DMS 273 (cell line): ENCODE measurements at regions not wholly inside any gene's neighbourhood (a gene's known extent, or its start where the extent isn't known, plus 50 kb on each side); places are given as distances from the start of the nearest gene placed in this dataset.

ENCODE experiments used
- DNase-seq: peaks from one replicate; lab custom pipeline; 2025; ENCODE audit not compliant: unreplicated experiment; lab: John Stamatoyannopoulos, UW

GRCh38 chr3:72191209-72191960, 406.4 kb upstream of the PROK2 start:
- no peak for DNase-seq

DNA sequence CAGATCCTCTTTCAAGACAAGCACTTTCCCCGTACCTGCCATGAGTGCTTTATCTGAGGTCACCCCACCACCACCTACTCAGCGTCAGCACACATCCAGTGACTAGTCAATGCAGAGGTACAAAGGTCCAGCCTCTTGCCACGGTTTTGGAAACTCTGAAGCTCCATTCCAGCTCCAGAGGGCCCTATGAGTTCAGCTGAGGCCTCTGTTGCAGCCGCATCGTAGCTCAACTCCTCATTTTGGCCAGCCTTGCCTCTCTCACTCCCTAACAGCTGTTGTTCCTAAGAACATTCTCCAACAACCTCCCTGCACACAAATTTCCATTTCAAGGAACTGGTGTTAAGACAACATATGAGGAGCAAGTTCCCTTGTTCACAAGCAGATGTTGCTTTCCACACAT, 405.1 kb upstream of the PROK2 start:
- DNase-seq = peak; percentile 36

DNA sequence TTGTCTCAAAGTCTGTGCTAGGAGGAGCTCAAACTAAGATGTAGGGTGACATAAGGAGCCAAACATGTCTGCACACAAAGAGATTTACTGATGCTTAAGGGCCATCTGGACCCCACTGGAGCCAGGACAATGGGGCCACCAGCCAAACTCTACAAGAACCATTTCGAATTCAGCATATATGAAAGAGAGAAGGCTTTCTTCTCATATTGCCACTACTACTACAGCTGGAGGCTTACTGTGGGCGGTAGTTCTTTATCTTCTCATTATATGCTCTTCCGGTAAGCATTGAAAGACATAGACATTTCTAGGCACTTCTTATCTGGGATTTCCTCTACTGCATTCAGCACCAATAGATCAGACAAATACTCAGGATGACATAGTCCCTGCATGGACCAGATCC, 404.4 kb upstream of the PROK2 start:
- peak; percentile 78 for DNase-seq

GRCh38 chr3:72188536-72188935, 403.6 kb upstream of the PROK2 start:
- DNase-seq = no peak

DNA sequence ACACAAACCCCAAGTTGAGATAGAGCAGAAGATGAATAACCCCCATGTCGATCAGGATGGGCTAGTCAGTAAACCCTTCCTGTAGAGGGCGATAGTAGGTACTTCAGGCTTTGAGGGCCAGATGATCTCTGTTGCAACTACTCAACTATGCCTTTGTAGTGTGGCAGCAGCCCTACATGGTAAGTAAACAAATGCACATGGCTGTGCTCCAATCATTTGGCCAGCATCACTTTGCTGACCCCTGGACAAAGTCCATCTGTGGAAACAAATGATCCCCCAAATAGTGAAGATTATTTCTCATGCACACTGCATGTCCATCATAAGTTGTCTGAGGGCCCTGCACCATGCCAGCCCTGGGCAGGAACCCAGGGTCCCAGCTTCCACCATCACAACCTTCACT, 402.2 kb upstream of the PROK2 start:
- peak; percentile 36 for DNase-seq

- peak; percentile 12 for DNase-seq
Measured at GRCh38 chr3:72186400-72186855, 401.5 kb upstream of the PROK2 start.

GRCh38 chr3:72185549-72186399, 400.8 kb upstream of the PROK2 start:
- peak; percentile 71 for DNase-seq

GRCh38 chr3:72183489-72183888, 398.5 kb upstream of the PROK2 start:
- no peak for DNase-seq

DNA sequence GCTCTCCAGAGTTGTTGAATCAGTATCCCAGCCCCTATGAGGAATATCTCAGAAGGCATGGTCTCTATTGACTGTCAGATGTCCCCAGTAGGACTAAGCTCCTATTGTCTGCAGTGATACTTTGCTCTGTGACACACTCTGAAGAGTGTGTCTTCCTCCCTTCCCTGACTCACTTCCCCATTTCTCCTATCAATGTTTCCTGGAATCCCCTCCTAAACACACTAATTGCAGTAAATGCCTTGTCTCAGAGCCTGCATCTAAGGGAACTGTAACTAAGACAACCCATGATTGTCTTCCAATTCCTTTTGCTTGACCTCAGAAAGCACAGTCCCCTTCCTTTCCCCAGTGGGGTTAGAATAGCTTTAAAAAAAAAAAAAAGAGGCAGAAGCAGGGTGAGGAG, 397.3 kb upstream of the PROK2 start:
- no peak for DNase-seq

DNA sequence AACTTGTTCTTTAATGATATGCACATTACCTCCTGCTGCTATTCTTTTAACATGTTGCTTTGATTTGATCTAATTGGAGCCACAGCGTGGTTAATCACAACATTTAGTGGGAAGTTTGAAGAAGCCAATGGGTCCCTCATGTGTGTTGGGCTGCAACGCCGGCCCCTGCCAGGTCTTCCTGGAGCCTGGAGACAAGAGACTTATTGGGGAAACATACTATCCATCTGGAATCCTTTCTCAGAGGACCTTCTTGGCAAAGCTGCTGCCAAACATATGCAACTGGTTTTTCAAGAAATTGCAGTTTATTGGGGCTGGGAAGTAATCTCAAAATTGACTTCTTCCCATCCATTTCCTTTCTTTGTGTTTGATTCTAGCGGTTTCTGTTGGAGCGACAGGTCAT, 396.3 kb upstream of the PROK2 start:
- peak; percentile 7 for DNase-seq

DNA sequence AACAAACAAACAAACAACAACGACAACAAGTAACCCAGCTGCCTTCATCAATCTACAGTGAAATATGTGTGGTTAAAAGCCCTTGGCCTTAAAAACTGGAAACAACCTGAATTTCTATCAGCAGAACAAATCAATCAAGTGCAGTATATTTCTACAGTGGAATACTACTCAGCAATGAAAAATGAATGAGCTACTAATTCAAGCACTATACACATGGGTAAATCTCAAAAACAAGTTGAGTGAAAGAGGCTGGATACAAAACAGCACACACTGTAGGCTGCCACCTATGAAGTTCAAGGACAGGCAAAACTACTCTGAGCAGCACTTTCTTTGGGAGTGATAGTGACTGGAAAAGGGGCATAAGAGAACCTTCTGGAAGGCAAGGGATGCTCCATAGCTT, 395.5 kb upstream of the PROK2 start:
- no peak for DNase-seq

- no peak for DNase-seq
Measured at GRCh38 chr3:72179107-72179464, 394.1 kb upstream of the PROK2 start.

DNA sequence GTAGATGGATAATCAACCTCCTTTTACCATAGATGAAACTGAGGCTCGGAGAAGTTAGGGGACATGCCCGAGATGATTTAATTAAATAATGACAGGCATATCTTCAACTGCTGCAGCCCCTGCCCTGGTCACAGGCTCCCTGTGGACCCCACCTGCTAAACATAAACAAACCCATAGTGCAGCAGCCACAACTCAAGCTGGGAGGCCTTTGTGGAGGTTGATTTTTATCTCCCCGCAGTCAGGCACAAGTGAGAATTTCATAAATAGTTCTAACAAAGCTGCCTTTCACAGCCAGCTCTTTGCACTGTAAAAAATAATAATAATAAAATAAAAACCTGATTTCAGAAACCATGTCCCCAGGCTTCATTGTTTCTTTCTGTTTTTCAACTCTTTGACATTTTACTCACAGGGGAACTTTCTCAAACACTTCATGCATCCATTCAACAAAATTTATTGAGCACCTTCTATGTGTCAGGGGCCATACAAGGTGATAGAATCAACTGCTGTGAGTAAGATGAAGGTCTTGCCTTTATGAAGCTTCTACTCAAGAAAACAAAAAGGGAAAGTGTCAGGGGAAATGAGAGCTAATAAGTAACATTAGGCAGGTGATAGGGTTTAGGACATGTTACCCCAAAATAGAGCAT, 393.6 kb upstream of the PROK2 start:
- DNase-seq = no peak

- DNase-seq = no peak
Measured at GRCh38 chr3:72177075-72178050, 392.4 kb upstream of the PROK2 start.

DNA sequence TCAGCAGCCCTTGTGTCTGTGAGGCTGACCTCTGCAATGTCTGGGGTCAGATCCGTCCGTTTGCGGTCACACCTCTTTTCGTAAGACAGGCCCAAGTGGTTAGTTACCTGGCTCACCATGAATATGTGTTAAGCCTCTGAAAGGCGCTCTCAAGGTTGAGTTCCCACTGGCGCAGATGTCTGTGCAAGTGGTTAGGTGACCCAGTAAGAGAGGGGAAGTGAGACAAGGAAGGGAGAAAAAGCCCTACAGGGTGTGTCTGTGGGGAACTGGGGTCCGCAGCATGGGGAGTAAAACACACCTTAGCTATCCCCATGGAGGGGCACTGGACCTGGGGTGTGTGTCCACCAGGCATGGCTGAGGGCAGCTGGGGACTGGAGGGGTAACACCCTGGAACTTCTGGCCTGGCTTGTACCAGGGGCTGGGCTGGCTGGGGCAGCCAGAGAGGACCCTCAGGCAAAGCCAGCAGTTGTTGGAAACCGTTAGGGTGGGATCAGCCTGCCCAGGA, 391.6 kb upstream of the PROK2 start:
- DNase-seq = no peak

DNA sequence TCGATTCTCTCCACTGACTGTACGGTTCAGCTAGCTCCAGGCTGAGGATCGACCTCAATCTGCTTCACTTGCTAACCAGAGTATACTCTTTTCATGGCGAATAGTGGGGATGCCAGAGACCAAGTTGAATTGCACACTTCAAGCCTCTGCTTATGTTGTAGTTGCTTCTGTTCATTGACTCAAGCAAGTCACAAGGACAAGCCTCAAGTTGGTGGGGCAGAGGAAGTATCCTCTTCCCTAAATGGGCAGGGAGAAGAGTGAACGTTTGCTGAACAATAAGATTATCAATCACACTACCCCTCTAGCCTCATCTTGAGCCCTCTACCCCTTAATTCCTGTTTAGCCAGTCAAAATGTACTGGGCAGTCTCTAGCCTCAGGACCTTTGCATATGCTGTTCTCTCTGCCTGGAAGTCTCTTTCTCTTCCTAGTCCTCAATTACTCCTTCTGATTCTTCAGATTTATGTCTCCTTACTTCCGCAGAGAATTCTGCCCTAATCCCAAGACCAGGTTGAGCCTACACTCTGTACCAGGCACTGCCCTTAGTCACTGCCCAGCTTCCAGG, 390.4 kb upstream of the PROK2 start:
- no peak for DNase-seq

DNA sequence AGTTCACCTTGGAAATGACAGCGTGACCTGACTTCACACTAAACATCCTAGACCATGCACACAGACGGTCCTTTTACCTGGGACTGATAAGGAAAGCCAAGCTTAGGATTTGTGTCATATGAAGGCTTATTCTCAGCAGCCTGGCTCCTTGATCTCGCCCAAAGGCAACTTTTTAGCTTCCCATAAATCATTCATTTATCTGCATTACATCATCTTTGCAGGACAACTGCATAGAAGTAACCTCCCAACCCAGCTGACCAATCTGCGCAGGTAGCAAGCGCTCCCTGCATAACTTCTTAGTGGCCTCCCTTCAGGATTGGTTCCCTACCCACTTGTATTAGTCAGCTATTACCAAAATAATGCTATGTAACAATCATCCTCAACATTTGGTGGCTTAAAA, 389.9 kb upstream of the PROK2 start:
- no peak for DNase-seq

GRCh38 chr3:72174040-72174439, 389.1 kb upstream of the PROK2 start:
- no peak for DNase-seq

- DNase-seq = no peak
Measured at GRCh38 chr3:72171946-72172345, 387.0 kb upstream of the PROK2 start.

- DNase-seq = no peak
Measured at GRCh38 chr3:72171463-72171881, 386.5 kb upstream of the PROK2 start.
